NB4 (cell line): ENCODE measurements at regions not wholly inside any gene's neighbourhood (a gene's known extent, or its start where the extent isn't known, plus 50 kb on each side); places are given as distances from the start of the nearest gene placed in this dataset.

Experiments
- MYC ChIP-seq: IDR thresholded peaks from 2 replicates; pipeline ENCODE4 v1.6.1; 2011; ENCODE audit warnings: low read depth, low read length
- POLR2A ChIP-seq: IDR thresholded peaks from 2 replicates; pipeline ENCODE4 v1.6.1; 2011; ENCODE audit warnings: mild to moderate bottlenecking; ENCODE audit not compliant: insufficient read length; ENCODE audit errors: extremely low read depth
- TF ChIP-seq, protein P1 (sequence below): IDR thresholded peaks from one replicate; pipeline ENCODE4 v1.5.1; 2012; ENCODE audit warnings: low read depth, low read length

GRCh38 chr6:10184371-10185227, 230.3 kb downstream of the TFAP2A start:
- TF ChIP-seq, protein P1, sequence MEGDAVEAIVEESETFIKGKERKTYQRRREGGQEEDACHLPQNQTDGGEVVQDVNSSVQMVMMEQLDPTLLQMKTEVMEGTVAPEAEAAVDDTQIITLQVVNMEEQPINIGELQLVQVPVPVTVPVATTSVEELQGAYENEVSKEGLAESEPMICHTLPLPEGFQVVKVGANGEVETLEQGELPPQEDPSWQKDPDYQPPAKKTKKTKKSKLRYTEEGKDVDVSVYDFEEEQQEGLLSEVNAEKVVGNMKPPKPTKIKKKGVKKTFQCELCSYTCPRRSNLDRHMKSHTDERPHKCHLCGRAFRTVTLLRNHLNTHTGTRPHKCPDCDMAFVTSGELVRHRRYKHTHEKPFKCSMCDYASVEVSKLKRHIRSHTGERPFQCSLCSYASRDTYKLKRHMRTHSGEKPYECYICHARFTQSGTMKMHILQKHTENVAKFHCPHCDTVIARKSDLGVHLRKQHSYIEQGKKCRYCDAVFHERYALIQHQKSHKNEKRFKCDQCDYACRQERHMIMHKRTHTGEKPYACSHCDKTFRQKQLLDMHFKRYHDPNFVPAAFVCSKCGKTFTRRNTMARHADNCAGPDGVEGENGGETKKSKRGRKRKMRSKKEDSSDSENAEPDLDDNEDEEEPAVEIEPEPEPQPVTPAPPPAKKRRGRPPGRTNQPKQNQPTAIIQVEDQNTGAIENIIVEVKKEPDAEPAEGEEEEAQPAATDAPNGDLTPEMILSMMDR = no peak
- TF ChIP-seq POLR2A (no peak), MYC (no peak)
